A549 (cell line): ENCODE measurements at regions not wholly inside any gene's neighbourhood (a gene's known extent, or its start where the extent isn't known, plus 50 kb on each side); places are given as distances from the start of the nearest gene placed in this dataset.

Experiments used
- ATAC-seq, 2 experiments: fragments of 200-7000 bp in 1 of 2; fragments of >200 bp in 1 of 2; cut with Nextera tagmentation in 1 of 2; cut with Tn5 transposase in 1 of 2; 3 replicates each; pipeline versions ENCODE4 v1.8.0 to v1.9.1; 2018 to 2020; ENCODE audit warnings: mild to moderate bottlenecking in 1 of 2, moderate library complexity in 1 of 2
- CTCF ChIA-PET: fragments of 300-600 bp; sonication (Branson Sonifier 250); formaldehyde crosslinking; extraction: SDS; loops from one replicate; lab custom pipeline; 2021; ENCODE audit warnings: antibody characterized with exemption, inconsistent platforms; lab: Yijun Ruan, JAX
- POLR2A ChIA-PET: fragments of 350-600 bp; formaldehyde crosslinking; extraction: SDS; loops from one replicate; lab custom pipeline; 2021; ENCODE audit warnings: antibody characterized with exemption, inconsistent platforms; lab: Yijun Ruan, JAX
- DNase-seq, 2 experiments: peaks; one replicate each; pipeline versions ENCODE4 v3.0.0 to v3.0.0-alpha.2; 2011 to 2016; ENCODE audit warnings: low read depth in 1 of 2, low spot score in 1 of 2
- FAIRE-seq: peaks from 2 replicates; lab custom pipeline; 2011; peaks lifted over from hg19 to GRCh38; lab: Jason Lieb, UNC
- H3K27ac ChIP-seq, 2 experiments: fragments of >200 bp; sonication (Bioruptor Twin); formaldehyde crosslinking; 3 replicates each; pipeline ENCODE4 v1.5.1; 2016 to 2017
- H3K4me1 ChIP-seq: fragments of >200 bp; sonication (Bioruptor Twin); formaldehyde crosslinking; 3 replicates; pipeline ENCODE4 v1.6.1; 2016
- H3K4me2 ChIP-seq: fragments of >200 bp; sonication (Bioruptor Twin); formaldehyde crosslinking; 3 replicates; pipeline ENCODE4 v1.6.1; 2016
- H3K4me3 ChIP-seq: fragments of >200 bp; sonication (Bioruptor Twin); formaldehyde crosslinking; 3 replicates; pipeline ENCODE4 v1.5.1; 2016
- H3K9me3 ChIP-seq: fragments of >200 bp; sonication (Bioruptor Twin); formaldehyde crosslinking; 3 replicates; pipeline ENCODE4 v1.6.1; 2016
- CHD2 ChIP-seq: fragments of 150-350 bp; IDR thresholded peaks from 2 replicates; pipeline ENCODE4 v1.6.1; 2014; ENCODE audit warnings: low read length; ENCODE audit not compliant: partially characterized antibody
- CHD4 ChIP-seq: fragments of 200-600 bp; sonication (generic); IDR thresholded peaks from 2 replicates; pipeline ENCODE4 v1.6.1; 2016; ENCODE audit warnings: antibody characterized with exemption, mild to moderate bottlenecking, borderline replicate concordance
- CTCF ChIP-seq: fragments of >200 bp; sonication (Bioruptor Twin); formaldehyde crosslinking; IDR thresholded peaks from 3 replicates; pipeline ENCODE4 v1.5.1; 2016
- FOSB ChIP-seq: fragments of 250-450 bp; sonication (Bioruptor Pico); IDR thresholded peaks from 2 replicates; pipeline ENCODE4 v1.5.0; 2020; ENCODE audit warnings: mild to moderate bottlenecking, moderate library complexity
- FOXS1 ChIP-seq: fragments of 250-450 bp; sonication (Bioruptor Pico); IDR thresholded peaks from 2 replicates; pipeline ENCODE4 v1.5.0; 2020; ENCODE audit warnings: mild to moderate bottlenecking, moderate library complexity
- HEYL ChIP-seq: fragments of 250-450 bp; sonication (Bioruptor Pico); IDR thresholded peaks from 2 replicates; pipeline ENCODE4 v1.8.0; 2021; ENCODE audit warnings: mild to moderate bottlenecking, moderate library complexity
- HOXB13 ChIP-seq: fragments of 250-450 bp; sonication (Bioruptor Pico); IDR thresholded peaks from 2 replicates; pipeline ENCODE4 v1.5.0; 2020; ENCODE audit warnings: low read depth, mild to moderate bottlenecking, moderate library complexity
- JUNB ChIP-seq: fragments of >200 bp; sonication (Bioruptor Twin); formaldehyde crosslinking; IDR thresholded peaks from 2 replicates; pipeline ENCODE4 v1.6.1; 2016
- MAFK ChIP-seq: fragments of 450-650 bp; IDR thresholded peaks from 2 replicates; pipeline ENCODE4 v1.6.1; 2014; ENCODE audit not compliant: partially characterized antibody
- MAX ChIP-seq: IDR thresholded peaks from 2 replicates; pipeline ENCODE4 v1.6.1; 2012
- MAZ ChIP-seq: fragments of 150-350 bp; IDR thresholded peaks from 2 replicates; pipeline ENCODE4 v1.6.1; 2014; ENCODE audit warnings: antibody characterized with exemption, low read depth, low read length, borderline replicate concordance
- POLR2A ChIP-seq: IDR thresholded peaks from 2 replicates; pipeline ENCODE4 v1.6.1; 2012; ENCODE audit warnings: mild to moderate bottlenecking, low read length
- POLR2AphosphoS2 ChIP-seq: conservative IDR thresholded peaks from 2 replicates; pipeline ENCODE4 v1.6.1; 2012; ENCODE audit warnings: low read length, improper control_type of control experiment, inconsistent platforms
- TFCP2L1 ChIP-seq: fragments of 250-450 bp; sonication (Bioruptor Pico); IDR thresholded peaks from 2 replicates; pipeline ENCODE4 v1.5.0; 2021; ENCODE audit warnings: mild to moderate bottlenecking
- TP53 ChIP-seq: fragments of 250-450 bp; sonication (Bioruptor Pico); IDR thresholded peaks from 2 replicates; pipeline ENCODE4 v1.5.0; 2021; ENCODE audit warnings: mild to moderate bottlenecking, moderate library complexity
- ZFP36 ChIP-seq: fragments of 450-650 bp; IDR thresholded peaks from 2 replicates; pipeline ENCODE4 v1.6.1; 2014; ENCODE audit warnings: borderline replicate concordance; ENCODE audit not compliant: partially characterized antibody
- ZSCAN20 ChIP-seq: fragments of 250-450 bp; sonication (Bioruptor Pico); IDR thresholded peaks from 2 replicates; pipeline ENCODE4 v1.8.0; 2022; ENCODE audit warnings: mild to moderate bottlenecking, moderate library complexity
- WGBS: methylation state at CpG from one replicate; pipeline ENCODE4 v1.1.6; 2017; ENCODE audit errors: missing lambda C conversion rate; 5-methylcytosine and 5-hydroxymethylcytosine counted together
- TF ChIP-seq, protein P1 (sequence below): IDR thresholded peaks from 2 replicates; pipeline ENCODE4 v1.6.1; 2012
- TF ChIP-seq, protein P2 (sequence below): fragments of 200-600 bp; sonication (generic); IDR thresholded peaks from 2 replicates; pipeline ENCODE4 v1.6.1; 2016; ENCODE audit warnings: antibody characterized with exemption, mild to moderate bottlenecking, moderate library complexity

DNA sequence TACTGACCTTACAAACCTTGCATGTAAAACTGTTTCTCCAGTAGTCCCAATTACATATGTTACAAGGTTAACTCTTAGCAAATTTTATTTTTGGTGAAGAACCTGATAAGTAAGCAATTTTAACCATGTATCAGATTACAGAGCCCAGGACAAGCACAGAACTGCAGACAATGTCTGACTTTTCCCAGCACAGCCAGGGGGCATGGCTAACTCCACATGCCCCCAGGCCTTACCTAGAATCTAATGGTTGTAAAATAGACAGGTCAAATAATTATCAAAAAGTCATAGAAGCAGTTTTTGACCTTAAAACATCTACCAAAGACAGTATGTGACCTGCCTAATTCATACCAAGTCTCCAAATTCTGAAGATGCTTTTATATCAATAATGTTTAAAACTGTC, 364.1 kb downstream of the FOXO1 start (continued):
- TF ChIP-seq CTCF (no peak), MAFK (no peak), MAZ (no peak)

DNA sequence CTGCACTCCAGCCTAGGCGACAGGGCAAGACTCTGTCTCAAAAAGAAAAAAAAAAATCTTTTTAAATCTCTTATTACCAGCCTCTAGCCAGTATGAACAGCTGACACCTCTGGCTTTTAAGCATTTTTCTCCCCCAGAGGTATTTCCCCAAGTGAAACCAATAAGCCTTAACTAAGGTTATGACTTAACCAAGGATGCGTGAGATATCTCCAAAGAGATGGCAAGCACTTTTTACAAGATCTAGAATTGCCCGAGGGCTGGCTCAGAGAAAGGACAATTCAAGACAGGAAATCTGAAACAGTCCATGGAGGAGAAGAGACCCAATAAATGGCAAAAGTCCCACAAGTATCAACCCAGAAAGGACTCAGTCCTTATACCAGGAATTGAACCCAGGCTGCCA, 362.1 kb downstream of the FOXO1 start:
- no peaks in the 10 kb centered on the region; the same call in 2 of the 3 replicates for H3K9me3 ChIP-seq
- no peak overlapping the region for H3K4me3 ChIP-seq
- FAIRE-seq (no peak), ATAC-seq (no peak), DNase-seq (no peak)
- H3K27ac ChIP-seq, result no peak overlapping the region
- H3K4me1 ChIP-seq, result no peaks in the 10 kb centered on the region
- TF ChIP-seq FOXS1 (CRISPR knock-in tag) (no peak), ZFP36 (no peak), CHD4 (no peak), FOSB (CRISPR knock-in tag) (no peak), HEYL (CRISPR knock-in tag) (no peak), POLR2AphosphoS2 (no peak)
- TF ChIP-seq, protein P1, sequence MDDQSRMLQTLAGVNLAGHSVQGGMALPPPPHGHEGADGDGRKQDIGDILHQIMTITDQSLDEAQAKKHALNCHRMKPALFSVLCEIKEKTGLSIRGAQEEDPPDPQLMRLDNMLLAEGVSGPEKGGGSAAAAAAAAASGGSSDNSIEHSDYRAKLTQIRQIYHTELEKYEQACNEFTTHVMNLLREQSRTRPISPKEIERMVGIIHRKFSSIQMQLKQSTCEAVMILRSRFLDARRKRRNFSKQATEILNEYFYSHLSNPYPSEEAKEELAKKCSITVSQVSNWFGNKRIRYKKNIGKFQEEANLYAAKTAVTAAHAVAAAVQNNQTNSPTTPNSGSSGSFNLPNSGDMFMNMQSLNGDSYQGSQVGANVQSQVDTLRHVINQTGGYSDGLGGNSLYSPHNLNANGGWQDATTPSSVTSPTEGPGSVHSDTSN, result no peak
- TF ChIP-seq, protein P2, sequence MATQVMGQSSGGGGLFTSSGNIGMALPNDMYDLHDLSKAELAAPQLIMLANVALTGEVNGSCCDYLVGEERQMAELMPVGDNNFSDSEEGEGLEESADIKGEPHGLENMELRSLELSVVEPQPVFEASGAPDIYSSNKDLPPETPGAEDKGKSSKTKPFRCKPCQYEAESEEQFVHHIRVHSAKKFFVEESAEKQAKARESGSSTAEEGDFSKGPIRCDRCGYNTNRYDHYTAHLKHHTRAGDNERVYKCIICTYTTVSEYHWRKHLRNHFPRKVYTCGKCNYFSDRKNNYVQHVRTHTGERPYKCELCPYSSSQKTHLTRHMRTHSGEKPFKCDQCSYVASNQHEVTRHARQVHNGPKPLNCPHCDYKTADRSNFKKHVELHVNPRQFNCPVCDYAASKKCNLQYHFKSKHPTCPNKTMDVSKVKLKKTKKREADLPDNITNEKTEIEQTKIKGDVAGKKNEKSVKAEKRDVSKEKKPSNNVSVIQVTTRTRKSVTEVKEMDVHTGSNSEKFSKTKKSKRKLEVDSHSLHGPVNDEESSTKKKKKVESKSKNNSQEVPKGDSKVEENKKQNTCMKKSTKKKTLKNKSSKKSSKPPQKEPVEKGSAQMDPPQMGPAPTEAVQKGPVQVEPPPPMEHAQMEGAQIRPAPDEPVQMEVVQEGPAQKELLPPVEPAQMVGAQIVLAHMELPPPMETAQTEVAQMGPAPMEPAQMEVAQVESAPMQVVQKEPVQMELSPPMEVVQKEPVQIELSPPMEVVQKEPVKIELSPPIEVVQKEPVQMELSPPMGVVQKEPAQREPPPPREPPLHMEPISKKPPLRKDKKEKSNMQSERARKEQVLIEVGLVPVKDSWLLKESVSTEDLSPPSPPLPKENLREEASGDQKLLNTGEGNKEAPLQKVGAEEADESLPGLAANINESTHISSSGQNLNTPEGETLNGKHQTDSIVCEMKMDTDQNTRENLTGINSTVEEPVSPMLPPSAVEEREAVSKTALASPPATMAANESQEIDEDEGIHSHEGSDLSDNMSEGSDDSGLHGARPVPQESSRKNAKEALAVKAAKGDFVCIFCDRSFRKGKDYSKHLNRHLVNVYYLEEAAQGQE, result no peak
- no peak overlapping the region for H3K4me2 ChIP-seq
- 46% methylated on average over 3 of the region's 3 CpGs for WGBS
- POLR2A ChIA-PET, result no interaction called here
- CTCF ChIA-PET, result no interaction called here

GRCh38 chr13:40306817-40307216, 359.6 kb downstream of the FOXO1 start:
- CTCF ChIA-PET, result no interaction called here
- H3K4me3 ChIP-seq, result no peak overlapping the region
- FAIRE-seq (no peak), ATAC-seq (no peak), DNase-seq (no peak)
- no peaks in the 10 kb centered on the region; the same call in 2 of the 3 replicates for H3K9me3 ChIP-seq
- no peaks in the 10 kb centered on the region for H3K4me1 ChIP-seq
- no peak overlapping the region for H3K27ac ChIP-seq
- 53% methylated on average over 2 of the region's 2 CpGs for WGBS
- no peak overlapping the region for H3K4me2 ChIP-seq
- POLR2A ChIA-PET, result no interaction called here
- no peak for TF ChIP-seq MAX
- TF ChIP-seq POLR2A, result no peak
- TF ChIP-seq, protein P2, result no peak
- TF ChIP-seq TFCP2L1, result no peak
- TF ChIP-seq HOXB13 (CRISPR knock-in tag), result no peak
- TF ChIP-seq JUNB, result no peak
- TF ChIP-seq CHD2, result no peak
- TF ChIP-seq TP53 (CRISPR knock-in tag), result no peak
- TF ChIP-seq ZSCAN20 (CRISPR knock-in tag), result no peak
